Activated CD4-positive, alpha-beta T cell treated with anti-CD3 and anti-CD28 coated beads for 36 hours (primary cell): ENCODE measurements at regions not wholly inside any gene's neighbourhood (a gene's known extent, or its start where the extent isn't known, plus 50 kb on each side); places are given as distances from the start of the nearest gene placed in this dataset.

Experiments
- ATAC-seq: fragments of 200-7000 bp; cut with Tn5 transposase; one replicate; pipeline ENCODE4 v1.10.0; 2021; ENCODE audit warnings: mild to moderate bottlenecking, moderate library complexity
- CTCF ChIA-PET: fragments of 350-600 bp; sonication (Branson Sonifier 250); formaldehyde crosslinking; loops from one replicate; lab custom pipeline; 2021; ENCODE audit warnings: antibody characterized with exemption; lab: Charles Lee
- POLR2A ChIA-PET: fragments of 350-600 bp; sonication (Branson Sonifier 250); formaldehyde crosslinking; loops from one replicate; lab custom pipeline; 2021; ENCODE audit warnings: antibody characterized with exemption, inconsistent platforms; lab: Charles Lee
- DNase-seq: peaks from one replicate; pipeline ENCODE4 v3.0.0-alpha.2; 2020
- H3K27ac Mint-ChIP-seq: one replicate; pipeline ENCODE4 v1.8.0; 2021; ENCODE audit warnings: mixed read lengths
- H3K27me3 Mint-ChIP-seq: one replicate; pipeline ENCODE4 v1.8.0; 2021; ENCODE audit warnings: mixed read lengths
- H3K36me3 Mint-ChIP-seq: one replicate; pipeline ENCODE4 v1.8.0; 2021; ENCODE audit warnings: low read depth, mixed read lengths
- H3K4me1 Mint-ChIP-seq: one replicate; pipeline ENCODE4 v1.8.0; 2021; ENCODE audit warnings: mixed read lengths
- H3K4me3 Mint-ChIP-seq: one replicate; pipeline ENCODE4 v1.8.0; 2021; ENCODE audit warnings: mild to moderate bottlenecking, moderate library complexity, mixed read lengths
- H3K9me3 Mint-ChIP-seq: one replicate; pipeline ENCODE4 v1.8.0; 2021; ENCODE audit warnings: low read depth, mixed read lengths
- intact Hi-C, 2 experiments: fragments of 100-400 bp; cut with DNase I in 1 of 2; cut with micrococcal nuclease in 1 of 2; formaldehyde crosslinking; loops; one replicate each; pipeline versions ENCODE4 v1.14.2 to v1.15.1; 2022 to 2024; cut with DNase I, micrococcal nuclease

- intact Hi-C loops: no loop called here
- POLR2A ChIA-PET: no interaction called here
- DNase-seq (no peak), ATAC-seq (no peak)
- Mint-ChIP-seq H3K27me3 (no peaks in the 10 kb centered on the region), H3K4me1 (peaks cover 47% of the 10 kb centered on the region), H3K9me3 (no peaks in the 10 kb centered on the region), H3K27ac (no peak overlapping the region), H3K4me3 (no peak overlapping the region), H3K36me3 (no peaks in the 10 kb centered on the region)
- CTCF ChIA-PET: no interaction called here
Observed at GRCh38 chr7:142698429-142698828, 50.8 kb upstream of the PRSS1 start.

- POLR2A ChIA-PET: no interaction called here
- H3K4me1 Mint-ChIP-seq: peaks cover 41% of the 10 kb centered on the region
- no peak overlapping the region for H3K27ac Mint-ChIP-seq
- H3K36me3 Mint-ChIP-seq: no peaks in the 10 kb centered on the region
- no peaks in the 10 kb centered on the region for H3K27me3 Mint-ChIP-seq
- no peaks in the 10 kb centered on the region for H3K9me3 Mint-ChIP-seq
- ATAC-seq: peak; percentile 53
- no peak overlapping the region for H3K4me3 Mint-ChIP-seq
- no peak for DNase-seq
- CTCF ChIA-PET: no interaction called here
- intact Hi-C loops: no loop called here
Observed at GRCh38 chr7:142697270-142697669, 52.0 kb upstream of the PRSS1 start.

GRCh38 chr7:142696456-142697179 lies 52.7 kb upstream of the PRSS1 start:
- ChIA-PET POLR2A (no interaction called here), CTCF (no interaction called here)
- no peaks in the 10 kb centered on the region for H3K9me3 Mint-ChIP-seq
- intact Hi-C loops: no loop called here
- no peaks in the 10 kb centered on the region for H3K36me3 Mint-ChIP-seq
- no peak for DNase-seq
- no peak overlapping the region for H3K4me3 Mint-ChIP-seq
- H3K27ac Mint-ChIP-seq: no peak overlapping the region
- no peaks in the 10 kb centered on the region for H3K27me3 Mint-ChIP-seq
- no peak for ATAC-seq
- peaks cover 41% of the 10 kb centered on the region for H3K4me1 Mint-ChIP-seq

GRCh38 chr7:142693911-142694310 lies 55.4 kb upstream of the PRSS1 start:
- no peak overlapping the region for H3K4me3 Mint-ChIP-seq
- H3K27ac Mint-ChIP-seq: no peak overlapping the region
- ATAC-seq: no peak
- H3K27me3 Mint-ChIP-seq: no peaks in the 10 kb centered on the region
- H3K36me3 Mint-ChIP-seq: no peaks in the 10 kb centered on the region
- CTCF ChIA-PET: interaction anchor here (0.6 to 0.7 kb wide), 2 partner anchors 18 to 154 kb away, joined by 3 read pairs; no protein-coding TSS in a partner anchor
- H3K9me3 Mint-ChIP-seq: no peaks in the 10 kb centered on the region
- POLR2A ChIA-PET: no interaction called here
- no peak for DNase-seq
- intact Hi-C loops: no loop called here
- H3K4me1 Mint-ChIP-seq: peaks cover 27% of the 10 kb centered on the region

- DNase-seq: no peak
- no peaks in the 10 kb centered on the region for H3K27me3 Mint-ChIP-seq
- peaks cover 21% of the 10 kb centered on the region for H3K4me1 Mint-ChIP-seq
- no peaks in the 10 kb centered on the region for H3K9me3 Mint-ChIP-seq
- intact Hi-C loops: no loop called here
- peak overlapping the region; percentile 42 for H3K27ac Mint-ChIP-seq
- no peak overlapping the region for H3K4me3 Mint-ChIP-seq
- no peaks in the 10 kb centered on the region for H3K36me3 Mint-ChIP-seq
- ChIA-PET POLR2A (interaction anchor here (0.6 kb wide), 1 partner anchor 97 kb away, joined by 3 read pairs; no protein-coding TSS in a partner anchor), CTCF (no interaction called here)
- ATAC-seq: peak; percentile 57
Observed at GRCh38 chr7:142690554-142691182, 58.6 kb upstream of the PRSS1 start.

GRCh38 chr7:142689439-142690120 lies 59.7 kb upstream of the PRSS1 start:
- Mint-ChIP-seq H3K4me3 (no peak overlapping the region), H3K36me3 (no peaks in the 10 kb centered on the region), H3K4me1 (peaks cover 21% of the 10 kb centered on the region), H3K27me3 (no peaks in the 10 kb centered on the region), H3K9me3 (no peaks in the 10 kb centered on the region), H3K27ac (peak overlapping the region; percentile 14)
- intact Hi-C loops: loop anchor here in 1 of 2 experiments (5.0 kb wide), 1 partner anchor 93 kb away; no protein-coding TSS in a partner anchor
- DNase-seq (no peak), ATAC-seq (no peak)
- CTCF ChIA-PET: interaction anchor here (0.8 kb wide), 1 partner anchor 24 kb away, joined by 3 read pairs; no protein-coding TSS in a partner anchor
- POLR2A ChIA-PET: no interaction called here

GRCh38 chr7:142685877-142686508 lies 63.3 kb upstream of the PRSS1 start:
- intact Hi-C loops: loop anchor here in 1 of 2 experiments (5.0 kb wide), 1 partner anchor 96 kb away; no protein-coding TSS in a partner anchor
- CTCF ChIA-PET: interaction anchor here (1.3 kb wide), 1 partner anchor 125 kb away, joined by 4 read pairs; no protein-coding TSS in a partner anchor
- no peaks in the 10 kb centered on the region for H3K27me3 Mint-ChIP-seq
- H3K9me3 Mint-ChIP-seq: no peaks in the 10 kb centered on the region
- DNase-seq (no peak), ATAC-seq (no peak)
- H3K4me3 Mint-ChIP-seq: no peak overlapping the region
- peaks cover 19% of the 10 kb centered on the region for H3K4me1 Mint-ChIP-seq
- no peak overlapping the region for H3K27ac Mint-ChIP-seq
- POLR2A ChIA-PET: no interaction called here
- no peaks in the 10 kb centered on the region for H3K36me3 Mint-ChIP-seq

- CTCF ChIA-PET: interaction anchor here (0.9 kb wide), 1 partner anchor 102 kb away, joined by 3 read pairs; no protein-coding TSS in a partner anchor
- Mint-ChIP-seq H3K9me3 (no peaks in the 10 kb centered on the region), H3K27me3 (no peaks in the 10 kb centered on the region), H3K4me1 (peaks cover 13% of the 10 kb centered on the region), H3K27ac (no peak overlapping the region), H3K36me3 (no peaks in the 10 kb centered on the region), H3K4me3 (no peak overlapping the region)
- POLR2A ChIA-PET: no interaction called here
- DNase-seq (no peak), ATAC-seq (no peak)
- intact Hi-C loops: no loop called here
Observed at GRCh38 chr7:142681314-142682092, 67.8 kb upstream of the PRSS1 start.

- Mint-ChIP-seq H3K9me3 (no peaks in the 10 kb centered on the region), H3K27ac (peak overlapping the region; percentile 75), H3K36me3 (no peaks in the 10 kb centered on the region), H3K4me1 (peaks cover 28% of the 10 kb centered on the region), H3K27me3 (no peaks in the 10 kb centered on the region), H3K4me3 (no peak overlapping the region)
- ChIA-PET POLR2A (no interaction called here), CTCF (interaction anchor here (1.0 to 3.0 kb wide), 2 partner anchors 112 to 140 kb away, joined by 4 to 21 read pairs; no protein-coding TSS in a partner anchor)
- no peak for ATAC-seq
- intact Hi-C loops: no loop called here
- DNase-seq: no peak
Observed at GRCh38 chr7:142671506-142671905, 77.8 kb upstream of the PRSS1 start.

GRCh38 chr7:142670511-142670910 lies 78.8 kb upstream of the PRSS1 start:
- peak overlapping the region; percentile 43 for H3K4me3 Mint-ChIP-seq
- ChIA-PET CTCF (interaction anchor here (0.9 to 3.0 kb wide), 4 partner anchors 37 to 143 kb away, joined by 3 to 21 read pairs (median 4); no protein-coding TSS in a partner anchor), POLR2A (no interaction called here)
- ATAC-seq (no peak), DNase-seq (no peak)
- H3K27ac Mint-ChIP-seq: peak overlapping the region; percentile 75
- intact Hi-C loops: no loop called here
- H3K36me3 Mint-ChIP-seq: no peaks in the 10 kb centered on the region
- no peaks in the 10 kb centered on the region for H3K27me3 Mint-ChIP-seq
- peaks cover 28% of the 10 kb centered on the region for H3K4me1 Mint-ChIP-seq
- no peaks in the 10 kb centered on the region for H3K9me3 Mint-ChIP-seq
